HEK293 (cell line): ENCODE measurements at regions not wholly inside any gene's neighbourhood (a gene's known extent, or its start where the extent isn't known, plus 50 kb on each side); places are given as distances from the start of the nearest gene placed in this dataset.

Experiments
- CTCF ChIA-PET: fragments of 350-600 bp; formaldehyde crosslinking; extraction: SDS; loops from one replicate; lab custom pipeline; 2021; ENCODE audit warnings: antibody characterized with exemption; lab: Yijun Ruan, JAX
- POLR2A ChIA-PET: fragments of 300-600 bp; formaldehyde crosslinking; extraction: SDS; loops from one replicate; lab custom pipeline; 2020; ENCODE audit warnings: antibody characterized with exemption, inconsistent platforms; lab: Yijun Ruan, JAX
- H3K27ac ChIP-seq: fragments of 200-500 bp; sonication (Bioruptor generic); 2 replicates; pipeline ENCODE4 v1.5.1; 2014; ENCODE audit warnings: low read depth, low read length, control low read depth, inconsistent platforms; ENCODE audit errors: extremely low read depth
- H3K36me3 ChIP-seq, 2 experiments: fragments of 200-500 bp in 1 of 2; sonication (Bioruptor generic) in 1 of 2; 1 replicate in 1 of 2; 2 replicates in 1 of 2; pipeline ENCODE4 v1.5.1; 2014 to 2017; ENCODE audit warnings: inconsistent platforms in 2 of 2, low read length in 2 of 2; ENCODE audit not compliant: control insufficient read depth in 2 of 2, insufficient read depth in 1 of 2
- H3K4me1 ChIP-seq: fragments of 200-500 bp; sonication (Bioruptor generic); 2 replicates; pipeline ENCODE4 v1.5.1; 2014; ENCODE audit warnings: mild to moderate bottlenecking, low read length, inconsistent platforms; ENCODE audit not compliant: control insufficient read depth, insufficient read depth
- H3K4me3 ChIP-seq: 2 replicates; pipeline ENCODE4 v1.5.1; 2011; ENCODE audit warnings: low read depth, mild to moderate bottlenecking, control low read depth, low read length, moderate library complexity
- H3K9me3 ChIP-seq: fragments of 200-500 bp; sonication (Bioruptor generic); 2 replicates; pipeline ENCODE4 v1.5.1; 2014; ENCODE audit warnings: low read depth, low read length, inconsistent platforms; ENCODE audit not compliant: control insufficient read depth, insufficient read depth
- MEIS1 ChIP-seq: sonication (generic); formaldehyde crosslinking; IDR thresholded peaks from 2 replicates; pipeline ENCODE4 v1.8.1; 2022; ENCODE audit warnings: missing genetic modification reagents, mild to moderate bottlenecking, borderline replicate concordance
- PATZ1 ChIP-seq: fragments of 450-650 bp; formaldehyde crosslinking; IDR thresholded peaks from 2 replicates; pipeline ENCODE4 v1.5.1; 2016; ENCODE audit warnings: missing biosample characterization, missing genetic modification characterization
- PBX3 ChIP-seq: sonication (generic); formaldehyde crosslinking; IDR thresholded peaks from 2 replicates; pipeline ENCODE4 v1.8.1; 2022; ENCODE audit warnings: mild to moderate bottlenecking, moderate library complexity, missing genetic modification reagents
- PRDM2 ChIP-seq: fragments of 450-650 bp; formaldehyde crosslinking; IDR thresholded peaks from 2 replicates; pipeline ENCODE4 v1.5.1; 2016; ENCODE audit warnings: missing biosample characterization, missing genetic modification characterization, borderline replicate concordance
- TCF7L2 ChIP-seq: IDR thresholded peaks from 2 replicates; pipeline ENCODE4 v1.6.1; 2011; ENCODE audit warnings: low read depth, mild to moderate bottlenecking, inconsistent platforms, low read length, moderate library complexity, borderline replicate concordance
- ZNF114 ChIP-seq: fragments of 450-650 bp; formaldehyde crosslinking; IDR thresholded peaks from 2 replicates; pipeline ENCODE4 v1.5.0; 2017; ENCODE audit warnings: missing biosample characterization, missing genetic modification characterization
- ZNF133 ChIP-seq: fragments of 450-650 bp; formaldehyde crosslinking; IDR thresholded peaks from 2 replicates; pipeline ENCODE4 v1.5.1; 2016; ENCODE audit warnings: missing biosample characterization, missing genetic modification characterization
- ZNF335 ChIP-seq: fragments of 450-650 bp; formaldehyde crosslinking; conservative IDR thresholded peaks from 2 replicates; pipeline ENCODE4 v1.5.1; 2016; ENCODE audit warnings: missing biosample characterization, missing genetic modification characterization
- ZNF398 ChIP-seq: fragments of 450-650 bp; formaldehyde crosslinking; IDR thresholded peaks from 2 replicates; pipeline ENCODE4 v1.5.1; 2017; ENCODE audit warnings: missing biosample characterization, missing genetic modification characterization
- ZNF404 ChIP-seq: fragments of 450-650 bp; formaldehyde crosslinking; IDR thresholded peaks from 2 replicates; pipeline ENCODE4 v1.5.1; 2017; ENCODE audit warnings: missing biosample characterization, missing genetic modification characterization
- ZNF521 ChIP-seq: fragments of 450-650 bp; formaldehyde crosslinking; IDR thresholded peaks from 2 replicates; pipeline ENCODE4 v1.5.1; 2017; ENCODE audit warnings: missing biosample characterization, mild to moderate bottlenecking, missing genetic modification characterization
- ZNF571 ChIP-seq: fragments of 450-650 bp; formaldehyde crosslinking; IDR thresholded peaks from 2 replicates; pipeline ENCODE4 v1.5.0; 2017; ENCODE audit warnings: missing biosample characterization, missing genetic modification characterization
- ZNF585B ChIP-seq: fragments of 450-650 bp; formaldehyde crosslinking; IDR thresholded peaks from 2 replicates; pipeline ENCODE4 v1.5.1; 2016; ENCODE audit warnings: missing biosample characterization, missing genetic modification characterization
- ZNF610 ChIP-seq: fragments of 450-650 bp; formaldehyde crosslinking; IDR thresholded peaks from 2 replicates; pipeline ENCODE4 v1.5.1; 2016; ENCODE audit warnings: missing biosample characterization, missing genetic modification characterization, borderline replicate concordance
- ZNF768 ChIP-seq: fragments of 450-650 bp; formaldehyde crosslinking; IDR thresholded peaks from 2 replicates; pipeline ENCODE4 v1.5.1; 2018; ENCODE audit warnings: missing biosample characterization, mild to moderate bottlenecking, missing genetic modification characterization
- ZNF843 ChIP-seq: fragments of 450-650 bp; formaldehyde crosslinking; IDR thresholded peaks from 2 replicates; pipeline ENCODE4 v1.5.1; 2016; ENCODE audit warnings: missing biosample characterization, missing genetic modification characterization
- TF ChIP-seq, protein P1 (sequence below): fragments of 450-650 bp; formaldehyde crosslinking; IDR thresholded peaks from 2 replicates; pipeline ENCODE4 v1.5.1; 2016; ENCODE audit warnings: missing biosample characterization, missing genetic modification characterization, borderline replicate concordance
- TF ChIP-seq, protein P2 (sequence below): fragments of 450-650 bp; formaldehyde crosslinking; conservative IDR thresholded peaks from 2 replicates; pipeline ENCODE4 v1.5.1; 2016; ENCODE audit warnings: low read depth, missing biosample characterization, missing genetic modification characterization

- TF ChIP-seq TCF7L2 (no peak), ZNF404 (tag by site-specific recombination) (no peak), ZNF610 (tag by site-specific recombination) (no peak), PRDM2 (tag by site-specific recombination) (no peak), ZNF133 (tag by site-specific recombination) (no peak)
- TF ChIP-seq, all 188 proteins: peak for 0
These were observed 214.3 kb upstream of the CDYL start (continued) for GRCh38 chr6:4561773-4562400.

- Histone ChIP-seq H3K4me1 (no peaks in the 10 kb centered on the region), H3K9me3 (no peaks in the 10 kb centered on the region), H3K27ac (no peak overlapping the region), H3K36me3 (no peaks in the 10 kb centered on the region), H3K4me3 (no peak overlapping the region)
- ChIA-PET CTCF (no interaction called here), POLR2A (no interaction called here)
- TF ChIP-seq ZNF768 (tag by site-specific recombination) (no peak), PBX3 (CRISPR knock-in tag) (no peak), ZNF571 (tag by site-specific recombination) (no peak), ZNF398 (tag by site-specific recombination) (no peak), PATZ1 (tag by site-specific recombination) (no peak), MEIS1 (no peak), ZNF585B (tag by site-specific recombination) (no peak), ZNF335 (tag by site-specific recombination) (no peak), ZNF843 (tag by site-specific recombination) (no peak), ZNF114 (tag by site-specific recombination) (no peak), ZNF521 (tag by site-specific recombination) (no peak)
- TF ChIP-seq, protein P1, sequence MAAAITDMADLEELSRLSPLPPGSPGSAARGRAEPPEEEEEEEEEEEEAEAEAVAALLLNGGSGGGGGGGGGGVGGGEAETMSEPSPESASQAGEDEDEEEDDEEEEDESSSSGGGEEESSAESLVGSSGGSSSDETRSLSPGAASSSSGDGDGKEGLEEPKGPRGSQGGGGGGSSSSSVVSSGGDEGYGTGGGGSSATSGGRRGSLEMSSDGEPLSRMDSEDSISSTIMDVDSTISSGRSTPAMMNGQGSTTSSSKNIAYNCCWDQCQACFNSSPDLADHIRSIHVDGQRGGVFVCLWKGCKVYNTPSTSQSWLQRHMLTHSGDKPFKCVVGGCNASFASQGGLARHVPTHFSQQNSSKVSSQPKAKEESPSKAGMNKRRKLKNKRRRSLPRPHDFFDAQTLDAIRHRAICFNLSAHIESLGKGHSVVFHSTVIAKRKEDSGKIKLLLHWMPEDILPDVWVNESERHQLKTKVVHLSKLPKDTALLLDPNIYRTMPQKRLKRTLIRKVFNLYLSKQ (tag by site-specific recombination), result no peak
- TF ChIP-seq, protein P2, sequence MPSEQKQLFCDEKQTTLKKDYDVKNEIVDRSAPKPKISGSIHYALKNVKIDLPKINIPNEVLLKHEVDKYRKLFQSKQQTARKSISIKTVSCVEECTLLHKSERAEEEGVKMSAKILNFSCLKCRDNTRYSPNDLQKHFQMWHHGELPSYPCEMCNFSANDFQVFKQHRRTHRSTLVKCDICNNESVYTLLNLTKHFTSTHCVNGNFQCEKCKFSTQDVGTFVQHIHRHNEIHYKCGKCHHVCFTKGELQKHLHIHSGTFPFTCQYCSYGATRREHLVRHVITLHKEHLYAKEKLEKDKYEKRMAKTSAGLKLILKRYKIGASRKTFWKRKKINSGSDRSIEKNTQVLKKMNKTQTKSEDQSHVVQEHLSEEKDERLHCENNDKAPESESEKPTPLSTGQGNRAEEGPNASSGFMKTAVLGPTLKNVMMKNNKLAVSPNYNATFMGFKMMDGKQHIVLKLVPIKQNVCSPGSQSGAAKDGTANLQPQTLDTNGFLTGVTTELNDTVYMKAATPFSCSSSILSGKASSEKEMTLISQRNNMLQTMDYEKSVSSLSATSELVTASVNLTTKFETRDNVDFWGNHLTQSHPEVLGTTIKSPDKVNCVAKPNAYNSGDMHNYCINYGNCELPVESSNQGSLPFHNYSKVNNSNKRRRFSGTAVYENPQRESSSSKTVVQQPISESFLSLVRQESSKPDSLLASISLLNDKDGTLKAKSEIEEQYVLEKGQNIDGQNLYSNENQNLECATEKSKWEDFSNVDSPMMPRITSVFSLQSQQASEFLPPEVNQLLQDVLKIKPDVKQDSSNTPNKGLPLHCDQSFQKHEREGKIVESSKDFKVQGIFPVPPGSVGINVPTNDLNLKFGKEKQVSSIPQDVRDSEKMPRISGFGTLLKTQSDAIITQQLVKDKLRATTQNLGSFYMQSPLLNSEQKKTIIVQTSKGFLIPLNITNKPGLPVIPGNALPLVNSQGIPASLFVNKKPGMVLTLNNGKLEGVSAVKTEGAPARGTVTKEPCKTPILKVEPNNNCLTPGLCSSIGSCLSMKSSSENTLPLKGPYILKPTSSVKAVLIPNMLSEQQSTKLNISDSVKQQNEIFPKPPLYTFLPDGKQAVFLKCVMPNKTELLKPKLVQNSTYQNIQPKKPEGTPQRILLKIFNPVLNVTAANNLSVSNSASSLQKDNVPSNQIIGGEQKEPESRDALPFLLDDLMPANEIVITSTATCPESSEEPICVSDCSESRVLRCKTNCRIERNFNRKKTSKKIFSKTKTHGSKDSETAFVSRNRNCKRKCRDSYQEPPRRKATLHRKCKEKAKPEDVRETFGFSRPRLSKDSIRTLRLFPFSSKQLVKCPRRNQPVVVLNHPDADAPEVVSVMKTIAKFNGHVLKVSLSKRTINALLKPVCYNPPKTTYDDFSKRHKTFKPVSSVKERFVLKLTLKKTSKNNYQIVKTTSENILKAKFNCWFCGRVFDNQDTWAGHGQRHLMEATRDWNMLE, result no peak
These were observed 215.1 kb upstream of the CDYL start for GRCh38 chr6:4561078-4561435.
